ENCODE measurements at regions not wholly inside any gene's neighbourhood (a gene's known extent, or its start where the extent isn't known, plus 50 kb on each side); places are given as distances from the start of the nearest gene placed in this dataset.

GRCh38 chr12:81957631-81958030, 198.5 kb upstream of the PPFIA2 start:
- no peak for TF ChIP-seq EZH2 (IDR thresholded peaks at IDR 0.05)
- no peak for TF ChIP-seq POLR2AphosphoS5 (IDR thresholded peaks at IDR 0.05; ENCODE audit: borderline replicate concordance, low read depth, low read length)
- TF ChIP-seq FOXP2 (optimal IDR thresholded peaks at IDR 0.05; ENCODE audit: control extremely low read depth, extremely low read length, insufficient read depth): no peak
- Histone ChIP-seq H3K9ac (ENCODE audit: insufficient read length) (no peak overlapping the region), H3K36me3 (ENCODE audit: insufficient read depth, low read length) (no peaks in the 10 kb centered on the region), H3K9me3 (ENCODE audit: low read depth, low read length) (no peaks in the 10 kb centered on the region), H3K27ac (peak overlapping the region; percentile 80), H3K4me3 (peak overlapping the region; percentile 5)
- DNase-seq (ENCODE audit: low read depth, low spot score): no peak

- Histone ChIP-seq H3K9ac (ENCODE audit: insufficient read length) (no peak overlapping the region), H3K4me3 (no peak overlapping the region), H3K9me3 (ENCODE audit: low read depth, low read length) (no peaks in the 10 kb centered on the region), H3K27ac (no peak overlapping the region), H3K36me3 (ENCODE audit: insufficient read depth, low read length) (no peaks in the 10 kb centered on the region)
- TF ChIP-seq POLR2AphosphoS5 (IDR thresholded peaks at IDR 0.05; ENCODE audit: borderline replicate concordance, low read depth, low read length): no peak
- no peak for TF ChIP-seq EZH2 (IDR thresholded peaks at IDR 0.05)
- no peak for TF ChIP-seq FOXP2 (optimal IDR thresholded peaks at IDR 0.05; ENCODE audit: control extremely low read depth, extremely low read length, insufficient read depth)
- DNase-seq (ENCODE audit: low read depth, low spot score): no peak
Observed at GRCh38 chr12:81956468-81956860, 197.3 kb upstream of the PPFIA2 start.

- Histone ChIP-seq H3K27ac (no peak overlapping the region), H3K9me3 (ENCODE audit: low read depth, low read length) (no peaks in the 10 kb centered on the region), H3K9ac (ENCODE audit: insufficient read length) (no peak overlapping the region), H3K4me3 (no peak overlapping the region), H3K36me3 (ENCODE audit: insufficient read depth, low read length) (no peaks in the 10 kb centered on the region)
- no peak for DNase-seq (ENCODE audit: low read depth, low spot score)
- TF ChIP-seq FOXP2 (optimal IDR thresholded peaks at IDR 0.05; ENCODE audit: control extremely low read depth, extremely low read length, insufficient read depth) (no peak), POLR2AphosphoS5 (IDR thresholded peaks at IDR 0.05; ENCODE audit: borderline replicate concordance, low read depth, low read length) (no peak), EZH2 (IDR thresholded peaks at IDR 0.05) (no peak)
Observed at GRCh38 chr12:81953541-81953940, 194.4 kb upstream of the PPFIA2 start.

GRCh38 chr12:81950871-81951270, 191.7 kb upstream of the PPFIA2 start:
- no peaks in the 10 kb centered on the region for H3K36me3 ChIP-seq (ENCODE audit: insufficient read depth, low read length)
- no peak overlapping the region for H3K27ac ChIP-seq
- H3K9me3 ChIP-seq (ENCODE audit: low read depth, low read length): no peaks in the 10 kb centered on the region
- H3K4me3 ChIP-seq: no peak overlapping the region
- TF ChIP-seq FOXP2 (optimal IDR thresholded peaks at IDR 0.05; ENCODE audit: control extremely low read depth, extremely low read length, insufficient read depth): no peak
- no peak for TF ChIP-seq POLR2AphosphoS5 (IDR thresholded peaks at IDR 0.05; ENCODE audit: borderline replicate concordance, low read depth, low read length)
- no peak for TF ChIP-seq EZH2 (IDR thresholded peaks at IDR 0.05)
- H3K9ac ChIP-seq (ENCODE audit: insufficient read length): no peak overlapping the region
- DNase-seq (ENCODE audit: low read depth, low spot score): no peak

GRCh38 chr12:81949841-81950308, 190.7 kb upstream of the PPFIA2 start:
- H3K9me3 ChIP-seq (ENCODE audit: low read depth, low read length): no peaks in the 10 kb centered on the region
- H3K9ac ChIP-seq (ENCODE audit: insufficient read length): no peak overlapping the region
- TF ChIP-seq FOXP2 (optimal IDR thresholded peaks at IDR 0.05; ENCODE audit: control extremely low read depth, extremely low read length, insufficient read depth) (peak; percentile 52), EZH2 (IDR thresholded peaks at IDR 0.05) (no peak)
- peak overlapping the region; percentile 38 for H3K4me3 ChIP-seq
- DNase-seq (ENCODE audit: low read depth, low spot score): peak; percentile 80
- peak overlapping the region; percentile 65 for H3K27ac ChIP-seq
- no peaks in the 10 kb centered on the region for H3K36me3 ChIP-seq (ENCODE audit: insufficient read depth, low read length)

- H3K36me3 ChIP-seq (ENCODE audit: insufficient read depth, low read length): no peaks in the 10 kb centered on the region
- peak overlapping the region; percentile 65 for H3K27ac ChIP-seq
- TF ChIP-seq POLR2AphosphoS5 (IDR thresholded peaks at IDR 0.05; ENCODE audit: borderline replicate concordance, low read depth, low read length) (no peak), EZH2 (IDR thresholded peaks at IDR 0.05) (no peak)
- H3K9me3 ChIP-seq (ENCODE audit: low read depth, low read length): no peaks in the 10 kb centered on the region
- DNase-seq (ENCODE audit: low read depth, low spot score): no peak
- H3K4me3 ChIP-seq: no peak overlapping the region
- H3K9ac ChIP-seq (ENCODE audit: insufficient read length): no peak overlapping the region
Observed at GRCh38 chr12:81949416-81949815, 190.3 kb upstream of the PPFIA2 start.

- Histone ChIP-seq H3K36me3 (ENCODE audit: insufficient read depth, low read length) (no peaks in the 10 kb centered on the region), H3K27ac (no peak overlapping the region), H3K9me3 (ENCODE audit: low read depth, low read length) (no peaks in the 10 kb centered on the region), H3K9ac (ENCODE audit: insufficient read length) (no peak overlapping the region), H3K4me3 (no peak overlapping the region)
- TF ChIP-seq FOXP2 (optimal IDR thresholded peaks at IDR 0.05; ENCODE audit: control extremely low read depth, extremely low read length, insufficient read depth) (no peak), POLR2AphosphoS5 (IDR thresholded peaks at IDR 0.05; ENCODE audit: borderline replicate concordance, low read depth, low read length) (no peak), EZH2 (IDR thresholded peaks at IDR 0.05) (no peak)
- DNase-seq (ENCODE audit: low read depth, low spot score): no peak
Observed at GRCh38 chr12:81944886-81945285, 185.7 kb upstream of the PPFIA2 start.

- TF ChIP-seq FOXP2 (optimal IDR thresholded peaks at IDR 0.05; ENCODE audit: control extremely low read depth, extremely low read length, insufficient read depth) (no peak), POLR2AphosphoS5 (IDR thresholded peaks at IDR 0.05; ENCODE audit: borderline replicate concordance, low read depth, low read length) (no peak), EZH2 (IDR thresholded peaks at IDR 0.05) (no peak)
- Histone ChIP-seq H3K4me3 (no peak overlapping the region), H3K9me3 (ENCODE audit: low read depth, low read length) (no peaks in the 10 kb centered on the region), H3K9ac (ENCODE audit: insufficient read length) (no peak overlapping the region), H3K36me3 (ENCODE audit: insufficient read depth, low read length) (no peaks in the 10 kb centered on the region), H3K27ac (no peak overlapping the region; the same call in 1 of the 2 replicates)
- no peak for DNase-seq (ENCODE audit: low read depth, low spot score)
Observed at GRCh38 chr12:81942594-81942993, 183.4 kb upstream of the PPFIA2 start.

GRCh38 chr12:81930037-81930436, 170.9 kb upstream of the PPFIA2 start:
- Histone ChIP-seq H3K27ac (no peak overlapping the region), H3K9me3 (ENCODE audit: low read depth, low read length) (no peaks in the 10 kb centered on the region)
- TF ChIP-seq POLR2AphosphoS5 (IDR thresholded peaks at IDR 0.05; ENCODE audit: borderline replicate concordance, low read depth, low read length): no peak

More at GRCh38 chr12:81930037-81930436, 170.9 kb upstream of the PPFIA2 start:
- no peak for DNase-seq (ENCODE audit: low read depth, low spot score)
- no peak overlapping the region for H3K9ac ChIP-seq (ENCODE audit: insufficient read length)
- H3K4me3 ChIP-seq: no peak overlapping the region
- no peaks in the 10 kb centered on the region for H3K36me3 ChIP-seq (ENCODE audit: insufficient read depth, low read length)
